ENCODE measurements at regions not wholly inside any gene's neighbourhood (a gene's known extent, or its start where the extent isn't known, plus 50 kb on each side); places are given as distances from the start of the nearest gene placed in this dataset.

DNA sequence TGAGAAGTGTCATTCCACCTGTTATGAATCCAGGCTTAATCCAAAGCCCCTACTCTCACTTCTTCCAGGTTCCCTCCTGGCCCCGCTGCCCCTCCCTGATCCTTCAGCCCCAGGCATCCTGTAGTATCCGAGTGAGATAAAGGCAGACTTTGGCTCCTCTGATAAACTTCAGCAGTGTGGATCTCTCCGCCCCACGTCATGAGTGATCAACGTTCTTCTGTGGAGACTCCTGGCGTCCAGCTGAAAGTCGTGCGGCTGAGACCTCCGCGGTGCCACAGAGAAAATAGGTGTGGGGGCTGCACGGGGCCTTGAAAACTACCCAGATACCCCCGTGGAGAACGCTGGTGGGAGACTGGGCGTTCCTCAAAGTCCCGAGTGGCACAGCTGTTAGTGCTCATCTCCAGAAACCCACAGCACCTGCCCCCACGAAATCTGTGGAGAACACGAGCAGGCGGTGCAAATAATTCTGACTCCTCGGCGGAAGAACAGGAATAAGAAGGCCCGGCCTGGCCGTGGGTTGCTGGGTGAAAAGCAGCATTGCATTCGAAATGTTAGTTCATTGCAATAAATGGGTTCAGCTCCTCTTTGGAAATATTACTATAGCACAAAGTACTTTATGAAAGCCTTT is 180.0 kb upstream of the RGS6 start:
- peaks cover 3% of the 10 kb centered on the region for H3K4me1 ChIP-seq
- H3K27ac ChIP-seq, result no peak overlapping the region
- TF ChIP-seq, protein P1, sequence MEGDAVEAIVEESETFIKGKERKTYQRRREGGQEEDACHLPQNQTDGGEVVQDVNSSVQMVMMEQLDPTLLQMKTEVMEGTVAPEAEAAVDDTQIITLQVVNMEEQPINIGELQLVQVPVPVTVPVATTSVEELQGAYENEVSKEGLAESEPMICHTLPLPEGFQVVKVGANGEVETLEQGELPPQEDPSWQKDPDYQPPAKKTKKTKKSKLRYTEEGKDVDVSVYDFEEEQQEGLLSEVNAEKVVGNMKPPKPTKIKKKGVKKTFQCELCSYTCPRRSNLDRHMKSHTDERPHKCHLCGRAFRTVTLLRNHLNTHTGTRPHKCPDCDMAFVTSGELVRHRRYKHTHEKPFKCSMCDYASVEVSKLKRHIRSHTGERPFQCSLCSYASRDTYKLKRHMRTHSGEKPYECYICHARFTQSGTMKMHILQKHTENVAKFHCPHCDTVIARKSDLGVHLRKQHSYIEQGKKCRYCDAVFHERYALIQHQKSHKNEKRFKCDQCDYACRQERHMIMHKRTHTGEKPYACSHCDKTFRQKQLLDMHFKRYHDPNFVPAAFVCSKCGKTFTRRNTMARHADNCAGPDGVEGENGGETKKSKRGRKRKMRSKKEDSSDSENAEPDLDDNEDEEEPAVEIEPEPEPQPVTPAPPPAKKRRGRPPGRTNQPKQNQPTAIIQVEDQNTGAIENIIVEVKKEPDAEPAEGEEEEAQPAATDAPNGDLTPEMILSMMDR (IDR thresholded peaks at IDR 0.05), result no peak
- no peaks in the 10 kb centered on the region for H3K9me3 ChIP-seq
- intact Hi-C loops (cut with DNase I), result loop anchor here (10.0 kb wide), 1 partner anchor 617 kb away; no protein-coding TSS in a partner anchor
- DNase-seq (no peak), ATAC-seq (no peak)
- no peaks in the 10 kb centered on the region for H3K27me3 ChIP-seq
- H3K4me3 ChIP-seq, result no peak overlapping the region
- H3K36me3 ChIP-seq, result no peaks in the 10 kb centered on the region

DNA sequence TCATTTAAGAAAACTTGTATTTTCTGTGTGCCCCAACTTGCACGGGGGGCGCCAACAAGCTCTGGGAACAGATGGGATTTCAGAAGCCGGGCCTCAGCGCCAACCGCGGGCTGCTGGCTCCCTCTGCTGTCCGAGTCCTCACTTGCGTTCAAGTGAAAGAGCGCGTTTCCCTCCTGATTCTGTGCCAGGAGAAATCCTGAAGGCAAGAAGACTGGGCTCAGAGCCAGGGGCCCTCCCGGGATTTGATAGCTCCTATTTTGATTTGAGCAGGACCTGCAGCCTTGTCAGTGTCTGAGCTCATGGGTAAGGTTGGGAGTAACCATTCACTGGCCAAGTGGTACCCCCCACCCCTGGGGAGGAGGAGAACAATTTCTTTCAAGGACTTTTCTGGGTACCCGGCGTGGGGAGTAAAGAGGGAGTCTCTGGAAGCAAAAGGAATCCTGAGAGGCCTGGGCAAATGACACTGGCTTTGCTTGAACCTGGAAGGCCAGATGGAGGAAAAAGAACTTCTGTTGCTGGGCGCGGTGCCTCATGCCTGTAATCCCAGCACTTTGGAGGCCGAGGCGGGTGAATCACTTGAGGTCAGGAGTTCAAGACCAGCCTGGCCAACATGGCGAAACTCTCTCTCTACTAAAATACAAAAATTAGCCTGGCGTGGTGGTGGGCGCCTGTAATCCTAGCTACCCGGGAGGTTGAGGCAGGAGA is 179.0 kb upstream of the RGS6 start:
- Histone ChIP-seq H3K4me3 (no peak overlapping the region), H3K4me1 (peaks cover 3% of the 10 kb centered on the region), H3K27ac (no peak overlapping the region), H3K36me3 (no peaks in the 10 kb centered on the region), H3K9me3 (no peaks in the 10 kb centered on the region), H3K27me3 (no peaks in the 10 kb centered on the region)
- peak; percentile 92 for ATAC-seq
- intact Hi-C loops (cut with DNase I), result loop anchor here (10.0 kb wide), 1 partner anchor 618 kb away; no protein-coding TSS in a partner anchor
- TF ChIP-seq, protein P1 (IDR thresholded peaks at IDR 0.05), result peak; percentile 94
- peak; percentile 89 for DNase-seq

DNA sequence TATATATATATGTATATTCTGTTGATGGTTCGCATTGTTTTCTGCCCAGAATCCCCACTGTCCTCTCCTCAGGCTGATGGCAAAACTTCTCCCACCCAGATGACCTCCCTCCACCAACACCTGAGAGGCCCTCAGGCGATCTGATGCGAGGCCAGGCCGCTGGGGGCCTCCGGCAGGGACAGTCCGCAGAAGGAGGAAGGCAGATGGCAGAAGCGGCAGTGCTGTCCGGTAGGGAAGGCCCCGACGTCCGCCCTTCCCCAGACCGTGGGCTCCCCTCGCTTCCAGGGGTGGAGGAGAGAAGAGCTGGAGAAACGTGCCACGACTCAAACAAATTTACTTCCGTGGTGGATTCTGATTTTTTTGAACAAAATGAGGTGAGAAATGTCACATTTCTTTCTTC is 178.3 kb upstream of the RGS6 start:
- TF ChIP-seq, protein P1 (IDR thresholded peaks at IDR 0.05), result no peak
- Histone ChIP-seq H3K4me3 (no peak overlapping the region), H3K27ac (no peak overlapping the region), H3K27me3 (no peaks in the 10 kb centered on the region), H3K4me1 (peaks cover 3% of the 10 kb centered on the region), H3K9me3 (no peaks in the 10 kb centered on the region), H3K36me3 (no peaks in the 10 kb centered on the region)
- intact Hi-C loops (cut with DNase I), result loop anchor here (10.0 kb wide), 1 partner anchor 619 kb away; no protein-coding TSS in a partner anchor
- DNase-seq, result no peak
- no peak for ATAC-seq

DNA sequence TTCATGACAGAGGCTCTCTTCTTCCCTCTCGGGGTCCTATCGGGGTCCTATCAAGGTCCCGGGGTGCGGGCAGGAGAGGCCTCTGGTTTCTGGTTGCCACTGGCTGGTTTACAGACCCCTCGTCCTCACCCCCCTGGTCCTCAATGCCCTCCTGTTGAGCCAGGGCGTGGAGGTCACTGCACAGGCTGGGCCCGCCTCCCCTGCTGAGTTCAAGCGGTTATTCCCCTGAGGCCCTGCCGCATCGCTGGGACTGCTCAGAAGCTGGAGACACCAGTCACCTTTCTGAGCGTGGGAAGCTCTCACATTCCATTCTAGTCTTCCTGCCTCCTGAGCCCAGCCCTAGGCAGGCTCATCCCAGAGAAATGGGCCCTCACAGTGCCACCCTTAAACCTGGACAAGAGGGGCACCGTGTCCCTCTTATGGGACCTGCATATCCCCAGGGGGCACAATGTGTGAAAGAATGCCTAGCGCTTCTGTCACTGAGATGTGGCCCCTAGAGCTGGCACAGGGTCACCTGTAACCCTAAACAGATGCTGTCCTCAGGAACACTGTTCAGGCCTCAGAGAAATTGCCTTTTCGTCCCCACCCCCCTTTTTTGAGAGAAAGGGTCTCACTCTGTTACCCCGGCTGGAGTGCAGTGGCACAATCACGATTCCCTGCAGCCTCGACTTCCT is 177.7 kb upstream of the RGS6 start:
- no peak for ATAC-seq
- Histone ChIP-seq H3K4me3 (no peak overlapping the region), H3K27me3 (no peaks in the 10 kb centered on the region), H3K36me3 (no peaks in the 10 kb centered on the region), H3K4me1 (peaks cover 3% of the 10 kb centered on the region), H3K27ac (no peak overlapping the region), H3K9me3 (no peaks in the 10 kb centered on the region)
- intact Hi-C loops (cut with DNase I), result loop anchor here (10.0 kb wide), 1 partner anchor 620 kb away; no protein-coding TSS in a partner anchor
- no peak for DNase-seq
- TF ChIP-seq, protein P1 (IDR thresholded peaks at IDR 0.05), result no peak

DNA sequence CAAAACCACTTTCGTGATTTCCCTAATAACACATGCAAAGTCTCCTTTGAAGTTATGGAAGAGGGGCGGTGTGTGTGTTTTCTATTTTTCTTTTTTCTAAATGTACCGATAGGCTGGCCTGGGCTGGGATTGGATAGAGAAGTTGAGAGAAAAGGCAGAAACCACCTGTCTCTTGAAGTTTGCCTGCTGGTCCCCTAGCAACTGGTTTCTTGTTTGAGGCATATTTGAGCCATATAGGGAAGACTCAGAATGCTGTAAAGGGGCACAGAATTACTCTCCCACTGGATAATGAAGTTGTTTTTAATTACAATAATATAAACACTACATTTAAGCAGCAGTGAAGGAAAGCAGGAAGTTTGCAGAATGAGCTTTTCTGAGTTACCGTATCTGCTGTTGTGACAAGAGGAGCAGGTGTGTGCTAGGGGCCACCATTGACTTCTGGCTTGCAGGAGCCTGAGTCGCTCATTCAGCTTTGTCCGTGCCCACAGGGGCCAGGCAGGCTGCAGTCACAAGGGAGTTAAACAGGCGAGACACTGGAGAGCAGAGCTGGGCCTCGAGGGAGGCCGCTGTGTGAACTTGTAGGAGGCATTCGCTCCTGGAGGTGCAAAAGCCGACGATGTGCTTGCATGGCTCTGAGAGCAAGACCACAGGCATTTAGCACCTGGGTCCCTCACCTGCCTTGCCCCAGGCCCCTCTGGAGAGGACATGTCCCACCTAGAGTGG is 173.8 kb upstream of the RGS6 start:
- intact Hi-C loops (cut with DNase I), result loop anchor here (10.0 kb wide), 1 partner anchor 624 kb away; no protein-coding TSS in a partner anchor
- no peaks in the 10 kb centered on the region for H3K9me3 ChIP-seq
- no peak for ATAC-seq
- H3K4me1 ChIP-seq, result no peaks in the 10 kb centered on the region
- H3K27me3 ChIP-seq, result no peaks in the 10 kb centered on the region
- H3K27ac ChIP-seq, result no peak overlapping the region
- H3K36me3 ChIP-seq, result no peaks in the 10 kb centered on the region
- DNase-seq, result no peak
- TF ChIP-seq, protein P1 (IDR thresholded peaks at IDR 0.05), result no peak
- H3K4me3 ChIP-seq, result no peak overlapping the region

Data from upper lobe of right lung (tissue), 1 donor.